ENCODE measurements at regions not wholly inside any gene's neighbourhood (a gene's known extent, or its start where the extent isn't known, plus 50 kb on each side); places are given as distances from the start of the nearest gene placed in this dataset.

DNA sequence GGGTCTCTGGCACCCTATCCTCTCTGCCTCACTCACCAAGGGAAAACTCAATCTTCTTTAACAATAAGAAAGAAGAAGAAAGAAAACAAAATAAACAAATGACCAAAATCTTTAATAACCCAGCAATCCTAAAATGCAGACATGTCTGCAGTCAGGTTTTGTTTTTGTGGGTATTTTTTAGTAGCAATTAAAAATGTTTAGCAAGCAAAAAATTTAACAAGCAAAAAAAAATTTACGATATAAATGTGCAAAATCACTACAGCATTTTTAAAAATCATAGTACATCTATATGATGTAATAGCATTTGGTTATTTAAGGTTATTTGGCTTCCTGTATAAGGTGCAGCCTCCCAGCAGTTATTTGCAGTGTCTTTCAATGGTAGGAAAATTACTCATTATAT lies 151.3 kb upstream of the MAP3K1 start:
- no peak overlapping the region for H3K4me3 Mint-ChIP-seq
- peaks cover 11% of the 10 kb centered on the region for H3K9me3 Mint-ChIP-seq
- H3K27me3 Mint-ChIP-seq, result no peaks in the 10 kb centered on the region
- peaks cover 23% of the 10 kb centered on the region for H3K36me3 Mint-ChIP-seq
- no peak overlapping the region for H3K27ac Mint-ChIP-seq
- no peak for ATAC-seq
- H3K4me1 Mint-ChIP-seq, result peaks cover 68% of the 10 kb centered on the region

DNA sequence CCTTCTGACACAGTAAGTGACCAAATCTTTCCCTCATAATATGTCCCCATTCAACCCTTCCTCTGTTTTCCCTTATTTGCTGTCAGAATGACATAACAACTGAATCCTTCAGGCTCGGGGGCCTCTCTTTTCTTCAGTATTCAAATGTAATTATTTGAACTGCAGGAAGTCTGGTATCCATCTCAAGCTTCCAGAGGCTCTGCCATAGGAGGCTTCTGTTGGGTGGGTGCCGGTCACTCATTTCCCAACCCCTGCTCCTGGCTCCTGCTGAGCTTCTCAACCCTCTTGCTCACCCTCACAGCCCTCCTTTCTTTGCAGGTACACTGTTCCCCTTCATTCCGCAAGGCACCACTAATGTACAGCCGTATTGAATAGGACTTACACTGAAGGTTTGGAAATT lies 151.8 kb upstream of the MAP3K1 start:
- H3K9me3 Mint-ChIP-seq, result peaks cover 11% of the 10 kb centered on the region
- H3K4me3 Mint-ChIP-seq, result no peak overlapping the region
- peaks cover 68% of the 10 kb centered on the region for H3K4me1 Mint-ChIP-seq
- ATAC-seq, result no peak
- no peak overlapping the region for H3K27ac Mint-ChIP-seq
- H3K27me3 Mint-ChIP-seq, result no peaks in the 10 kb centered on the region
- H3K36me3 Mint-ChIP-seq, result peaks cover 23% of the 10 kb centered on the region

DNA sequence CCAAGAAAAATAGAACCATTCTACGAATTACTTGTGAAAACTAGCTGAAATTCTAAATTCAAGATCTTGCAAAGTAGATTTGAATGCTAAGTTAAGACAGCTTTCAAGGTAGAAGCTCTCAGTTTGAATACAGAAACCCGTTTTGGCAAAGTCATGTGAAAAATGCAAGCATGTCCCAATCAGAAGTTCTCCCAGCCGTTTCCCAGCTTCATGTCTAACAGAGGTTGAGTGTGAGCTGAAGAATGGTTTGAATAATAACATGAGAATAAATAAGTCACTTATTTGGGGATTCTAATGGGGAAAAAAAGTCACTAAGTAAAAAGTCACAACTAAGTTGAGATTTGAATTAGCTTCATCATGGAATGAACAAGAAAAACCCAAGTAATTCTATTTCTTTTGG lies 152.5 kb upstream of the MAP3K1 start:
- Mint-ChIP-seq H3K4me1 (peaks cover 69% of the 10 kb centered on the region), H3K4me3 (no peak overlapping the region), H3K9me3 (peaks cover 11% of the 10 kb centered on the region), H3K36me3 (peaks cover 23% of the 10 kb centered on the region), H3K27me3 (no peaks in the 10 kb centered on the region), H3K27ac (no peak overlapping the region)
- no peak for ATAC-seq

DNA sequence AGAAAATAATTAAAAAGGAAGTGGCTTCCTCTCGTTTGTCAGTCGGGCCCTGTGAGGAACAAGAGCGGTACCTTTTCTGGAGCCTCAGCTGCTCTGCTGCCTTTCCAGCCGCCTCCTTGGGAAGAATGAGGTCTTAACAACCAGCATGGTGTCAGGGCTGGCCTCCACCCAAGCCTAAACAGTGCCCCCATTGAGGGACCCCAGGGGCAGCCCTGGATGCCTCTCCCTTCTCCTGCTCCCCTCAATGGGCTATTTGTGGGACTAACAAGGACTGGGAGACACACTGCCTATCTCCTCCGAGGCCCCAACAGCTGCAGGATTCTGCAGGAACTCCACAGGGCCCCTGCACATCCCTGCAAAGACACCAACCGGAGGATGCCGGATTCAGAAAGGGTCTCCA lies 155.4 kb upstream of the MAP3K1 start:
- Mint-ChIP-seq H3K36me3 (peaks cover 4% of the 10 kb centered on the region), H3K4me1 (peaks cover 47% of the 10 kb centered on the region), H3K4me3 (no peak overlapping the region), H3K27ac (peak overlapping the region; percentile 40), H3K9me3 (peaks cover 2% of the 10 kb centered on the region), H3K27me3 (no peaks in the 10 kb centered on the region)
- ATAC-seq, result no peak

DNA sequence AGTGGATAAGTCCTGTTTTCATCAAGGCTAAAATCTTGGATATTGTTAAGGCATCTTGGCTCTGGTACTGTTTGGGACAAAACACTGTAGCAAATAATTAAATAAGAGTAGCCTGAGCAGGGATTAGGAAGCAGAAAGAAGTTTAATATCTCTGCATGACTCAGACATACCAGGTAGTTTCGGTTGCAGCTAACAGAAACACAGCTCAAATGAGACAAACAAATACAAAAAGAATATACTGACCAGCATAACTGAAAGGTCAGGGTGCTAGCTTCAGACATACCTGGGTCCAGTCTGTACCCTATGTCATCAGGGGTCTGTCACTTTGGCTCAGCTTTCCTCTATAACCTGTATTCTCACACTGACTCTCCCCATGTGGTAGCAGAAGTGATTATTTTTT lies 156.4 kb upstream of the MAP3K1 start:
- Mint-ChIP-seq H3K4me3 (no peak overlapping the region), H3K36me3 (no peaks in the 10 kb centered on the region), H3K4me1 (peaks cover 43% of the 10 kb centered on the region), H3K27ac (peak overlapping the region; percentile 40), H3K9me3 (no peaks in the 10 kb centered on the region), H3K27me3 (no peaks in the 10 kb centered on the region)
- ATAC-seq, result no peak

DNA sequence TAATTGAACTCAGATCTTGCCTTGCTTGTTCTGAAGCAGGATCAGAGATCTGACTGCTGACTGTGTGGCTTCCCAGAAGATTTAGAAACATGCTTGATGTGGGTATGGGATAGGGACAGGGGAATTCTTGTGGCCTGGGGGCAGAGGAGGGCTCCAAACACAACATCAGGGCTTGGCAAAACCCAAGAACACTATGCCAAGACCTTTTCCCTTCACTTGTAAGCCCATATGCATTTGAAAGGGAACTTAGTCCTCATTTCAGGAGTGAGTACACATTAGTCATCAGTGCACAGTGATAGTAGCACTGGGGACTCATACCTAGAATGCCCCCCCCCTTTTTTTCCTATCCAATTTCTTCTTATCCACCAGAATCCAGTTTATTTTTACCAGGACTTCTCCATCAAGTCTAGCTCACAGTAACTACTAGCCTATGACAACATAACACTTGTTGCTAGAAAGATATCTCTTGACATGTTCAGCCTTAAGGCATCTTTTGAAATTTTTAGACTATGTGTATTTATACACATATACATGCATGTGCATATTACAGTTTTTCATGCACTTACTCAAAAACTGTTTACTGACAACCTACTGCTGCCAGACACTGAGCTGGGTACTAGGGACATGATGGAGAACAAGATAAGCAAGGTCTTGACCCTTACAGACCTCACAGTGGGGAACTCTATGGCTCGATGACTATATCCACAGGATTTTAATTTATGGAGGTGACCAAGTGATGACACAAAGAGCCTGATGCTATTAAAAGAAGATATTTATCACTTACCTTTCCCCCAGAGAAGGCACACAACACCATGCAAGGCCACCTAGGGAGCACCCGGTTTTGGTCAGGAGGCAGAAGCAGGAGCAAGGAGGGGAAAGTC lies 158.3 kb upstream of the MAP3K1 start:
- Mint-ChIP-seq H3K36me3 (no peaks in the 10 kb centered on the region), H3K4me1 (peaks cover 34% of the 10 kb centered on the region), H3K9me3 (no peaks in the 10 kb centered on the region), H3K4me3 (no peak overlapping the region), H3K27ac (peak overlapping the region; percentile 54), H3K27me3 (no peaks in the 10 kb centered on the region)
- ATAC-seq, result no peak

DNA sequence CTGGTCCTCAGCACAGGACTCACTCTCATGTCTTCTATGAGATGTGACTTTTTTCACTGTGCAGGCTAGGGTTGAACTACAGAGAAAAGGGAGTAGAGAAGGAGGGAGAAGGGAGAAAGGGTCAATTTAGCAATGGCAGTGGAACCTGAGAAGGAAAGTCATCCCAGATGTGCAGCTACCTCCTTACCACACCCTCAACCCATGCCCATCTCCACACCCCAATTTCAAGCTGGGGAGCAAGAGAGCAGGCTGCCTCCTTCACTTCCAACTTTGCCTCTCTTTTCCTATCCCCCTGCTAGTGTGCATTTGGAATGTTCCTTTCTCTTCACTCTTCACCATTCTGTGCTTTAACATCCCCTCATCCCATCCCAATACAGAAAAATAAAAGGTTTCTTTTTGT lies 163.5 kb upstream of the MAP3K1 start:
- Mint-ChIP-seq H3K27ac (peak overlapping the region; percentile 4), H3K27me3 (no peaks in the 10 kb centered on the region), H3K9me3 (no peaks in the 10 kb centered on the region), H3K4me3 (no peak overlapping the region), H3K4me1 (peaks cover 17% of the 10 kb centered on the region), H3K36me3 (no peaks in the 10 kb centered on the region)
- no peak for ATAC-seq

DNA sequence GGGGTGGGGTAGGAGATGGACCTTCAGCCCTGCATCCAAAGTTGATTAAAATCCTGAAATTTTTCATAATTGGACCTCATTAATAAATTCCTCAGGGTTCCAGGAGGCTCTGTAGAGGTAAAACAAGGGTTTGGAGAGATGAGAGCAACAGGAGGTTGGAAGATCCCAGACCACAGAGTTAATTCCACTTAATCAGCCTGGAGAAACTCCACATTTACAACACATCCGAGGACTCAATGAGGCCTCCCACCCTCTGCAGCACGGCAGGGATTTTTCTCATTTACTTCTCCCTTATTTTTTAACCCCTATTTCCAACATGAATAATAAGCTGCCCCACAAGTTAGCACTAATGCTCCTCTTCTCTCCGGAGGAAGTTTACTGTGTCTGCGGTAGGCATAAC lies 165.0 kb upstream of the MAP3K1 start:
- Mint-ChIP-seq H3K27ac (peak overlapping the region; percentile 48), H3K36me3 (no peaks in the 10 kb centered on the region), H3K9me3 (no peaks in the 10 kb centered on the region), H3K27me3 (no peaks in the 10 kb centered on the region), H3K4me3 (no peak overlapping the region), H3K4me1 (peaks cover 17% of the 10 kb centered on the region)
- ATAC-seq, result no peak

DNA sequence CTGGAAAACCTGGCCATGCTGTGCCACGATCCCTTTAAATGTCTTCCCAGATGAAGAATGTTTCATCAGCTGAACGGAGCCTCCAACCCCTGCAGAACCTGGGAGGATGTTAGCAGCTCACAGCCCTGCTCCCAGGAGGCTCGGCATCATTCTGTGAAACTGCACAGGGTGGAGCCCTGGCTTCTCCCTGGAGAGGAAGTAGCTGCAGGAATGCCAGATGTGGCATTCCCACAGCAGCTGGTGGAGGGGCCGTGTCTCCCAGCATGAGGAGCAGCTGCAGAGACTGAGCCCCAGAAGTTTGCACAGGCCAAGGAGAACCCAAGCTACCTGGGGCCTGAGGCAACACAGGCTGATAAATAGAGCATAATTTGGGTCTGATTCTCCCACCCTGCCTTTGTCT lies 165.8 kb upstream of the MAP3K1 start:
- peak overlapping the region; percentile 48 for H3K27ac Mint-ChIP-seq
- H3K36me3 Mint-ChIP-seq, result no peaks in the 10 kb centered on the region
- no peaks in the 10 kb centered on the region for H3K27me3 Mint-ChIP-seq
- H3K9me3 Mint-ChIP-seq, result no peaks in the 10 kb centered on the region
- ATAC-seq, result no peak
- peaks cover 19% of the 10 kb centered on the region for H3K4me1 Mint-ChIP-seq
- no peak overlapping the region for H3K4me3 Mint-ChIP-seq

DNA sequence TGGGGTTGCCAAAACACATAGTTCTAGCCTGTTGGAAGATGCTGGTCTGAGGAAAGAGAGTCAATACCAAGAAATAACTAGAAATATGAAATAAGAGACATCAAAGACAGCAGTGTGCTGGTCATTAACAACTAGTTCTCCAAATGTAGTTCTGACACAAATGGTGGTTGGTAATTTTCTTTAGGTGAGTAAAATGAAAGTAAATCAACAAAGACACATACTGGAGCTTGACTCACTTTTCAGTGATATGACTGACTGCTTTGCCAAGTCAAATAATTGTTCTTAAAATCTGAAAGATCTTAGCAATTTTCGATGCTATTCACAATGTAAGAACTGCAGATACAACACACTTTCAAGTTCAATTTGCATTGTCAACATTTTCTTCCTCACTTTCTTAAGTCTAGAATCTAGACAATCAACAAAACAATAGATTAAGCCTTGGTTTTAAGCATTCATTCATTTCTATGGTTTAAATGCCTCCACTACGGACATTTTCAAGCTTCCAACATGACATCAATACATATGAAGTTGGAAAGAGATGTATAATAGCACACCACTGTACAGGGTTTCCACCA lies 166.8 kb upstream of the MAP3K1 start:
- H3K9me3 Mint-ChIP-seq, result no peaks in the 10 kb centered on the region
- no peak overlapping the region for H3K27ac Mint-ChIP-seq
- H3K4me1 Mint-ChIP-seq, result peaks cover 21% of the 10 kb centered on the region
- no peak for ATAC-seq
- no peak overlapping the region for H3K4me3 Mint-ChIP-seq
- no peaks in the 10 kb centered on the region for H3K27me3 Mint-ChIP-seq
- no peaks in the 10 kb centered on the region for H3K36me3 Mint-ChIP-seq

DNA sequence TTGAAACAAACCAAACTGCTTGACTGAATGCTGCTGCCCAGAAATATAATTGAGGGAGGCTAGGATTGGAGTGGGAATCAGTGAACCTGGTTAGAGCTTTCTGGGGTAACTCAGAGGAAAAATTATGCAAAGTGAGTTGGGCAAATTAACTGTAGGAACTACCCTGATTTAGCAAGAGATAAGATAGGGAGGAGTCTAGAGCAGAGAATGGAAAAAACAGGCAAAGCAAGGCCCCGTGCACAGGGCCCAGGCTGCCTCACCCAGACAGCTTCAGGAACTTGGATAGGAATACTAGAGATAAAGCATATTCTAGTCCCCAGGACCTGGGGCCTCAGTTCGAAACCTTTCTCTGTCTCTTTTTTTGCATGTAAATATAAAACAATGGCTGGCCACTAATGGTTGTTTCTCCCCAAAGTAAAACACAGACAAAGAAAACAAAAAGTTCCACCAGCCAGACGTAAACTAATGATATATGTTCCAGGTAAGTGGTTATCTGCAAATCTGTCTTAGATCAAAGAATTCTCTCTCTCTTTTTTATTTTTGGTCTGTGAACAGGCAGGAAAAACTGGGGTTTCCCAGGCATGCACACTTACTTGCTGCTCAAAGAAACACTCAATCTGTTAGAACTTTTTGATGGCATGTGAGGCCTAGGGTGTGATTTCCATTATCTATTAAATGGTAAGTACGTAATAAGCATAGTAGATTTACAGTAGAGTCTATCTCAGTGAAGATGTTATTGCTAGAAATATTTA lies 168.1 kb upstream of the MAP3K1 start:
- H3K27ac Mint-ChIP-seq, result peak overlapping the region; percentile 1
- H3K4me1 Mint-ChIP-seq, result peaks cover 21% of the 10 kb centered on the region
- ATAC-seq, result no peak

DNA sequence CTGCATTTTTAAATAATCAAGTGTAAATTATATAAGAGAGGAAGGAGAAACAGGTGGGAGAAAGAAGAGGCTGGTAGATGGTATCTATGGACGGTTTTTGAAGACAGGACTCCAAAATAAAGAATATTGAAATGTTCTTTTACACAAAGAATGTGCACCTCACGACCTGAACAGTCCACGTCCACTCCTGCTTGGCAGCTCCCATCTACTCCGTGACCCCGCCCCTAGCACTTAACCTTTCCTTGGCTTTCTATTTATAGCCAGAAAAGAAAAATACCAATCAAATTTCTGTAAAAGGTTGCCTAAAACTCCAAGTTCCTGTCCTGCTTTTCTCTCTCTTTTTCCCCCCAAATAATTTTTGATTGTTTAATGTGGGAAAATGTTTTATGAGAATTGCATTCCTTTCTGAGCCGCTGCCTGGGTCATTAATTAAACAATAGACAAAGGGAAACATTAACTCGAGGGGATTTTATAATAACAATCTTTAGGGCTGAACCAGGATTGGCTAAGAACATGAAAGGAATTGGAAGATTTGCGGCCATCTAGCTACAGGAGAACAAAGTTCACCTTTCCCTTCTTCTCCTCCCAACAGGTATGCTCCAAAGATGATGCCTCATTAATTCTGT lies 173.6 kb upstream of the MAP3K1 start:
- Mint-ChIP-seq H3K9me3 (no peaks in the 10 kb centered on the region), H3K27me3 (no peaks in the 10 kb centered on the region), H3K4me1 (peaks cover 46% of the 10 kb centered on the region), H3K27ac (peak overlapping the region; percentile 71), H3K36me3 (no peaks in the 10 kb centered on the region), H3K4me3 (no peak overlapping the region)
- no peak for ATAC-seq

More for the DNA sequence above, 168.1 kb upstream of the MAP3K1 start:
- Mint-ChIP-seq H3K9me3 (no peaks in the 10 kb centered on the region), H3K36me3 (no peaks in the 10 kb centered on the region), H3K4me3 (no peak overlapping the region), H3K27me3 (no peaks in the 10 kb centered on the region)

DNA sequence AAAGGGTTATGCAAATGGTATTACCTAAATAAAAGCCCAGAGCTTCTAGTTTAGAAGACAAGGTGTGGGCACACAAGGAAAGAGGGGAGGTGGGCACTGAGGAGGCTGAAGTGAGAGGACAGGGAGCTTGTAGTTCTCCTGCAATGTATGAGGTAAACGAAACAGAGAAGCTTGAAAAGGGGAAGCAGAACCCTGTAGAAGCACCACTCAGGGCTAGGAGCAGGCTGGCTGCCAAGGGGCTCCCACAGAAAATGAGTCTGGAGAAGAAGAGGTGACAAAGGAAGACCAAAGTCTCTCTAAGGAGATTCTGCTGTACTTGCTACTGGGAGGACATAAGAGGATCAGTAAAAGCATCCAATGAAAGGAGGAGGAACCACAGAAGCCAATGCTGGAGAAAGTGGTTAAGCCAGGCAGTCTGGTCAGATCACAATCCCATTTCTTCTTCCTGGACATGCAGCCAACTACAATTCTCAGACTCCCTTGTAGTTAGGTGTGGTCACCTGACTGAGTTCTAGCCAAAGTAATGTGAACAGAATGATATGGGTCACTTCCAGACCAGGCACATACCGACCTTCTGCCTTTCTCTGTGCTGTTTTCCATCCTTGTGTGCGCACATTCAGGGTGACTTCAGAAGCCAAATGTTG lies 174.5 kb upstream of the MAP3K1 start:
- no peaks in the 10 kb centered on the region for H3K36me3 Mint-ChIP-seq
- ATAC-seq, result peak; percentile 89
- no peaks in the 10 kb centered on the region for H3K9me3 Mint-ChIP-seq
- peaks cover 46% of the 10 kb centered on the region for H3K4me1 Mint-ChIP-seq
- peak overlapping the region; percentile 71 for H3K27ac Mint-ChIP-seq
- no peak overlapping the region for H3K4me3 Mint-ChIP-seq
- no peaks in the 10 kb centered on the region for H3K27me3 Mint-ChIP-seq

DNA sequence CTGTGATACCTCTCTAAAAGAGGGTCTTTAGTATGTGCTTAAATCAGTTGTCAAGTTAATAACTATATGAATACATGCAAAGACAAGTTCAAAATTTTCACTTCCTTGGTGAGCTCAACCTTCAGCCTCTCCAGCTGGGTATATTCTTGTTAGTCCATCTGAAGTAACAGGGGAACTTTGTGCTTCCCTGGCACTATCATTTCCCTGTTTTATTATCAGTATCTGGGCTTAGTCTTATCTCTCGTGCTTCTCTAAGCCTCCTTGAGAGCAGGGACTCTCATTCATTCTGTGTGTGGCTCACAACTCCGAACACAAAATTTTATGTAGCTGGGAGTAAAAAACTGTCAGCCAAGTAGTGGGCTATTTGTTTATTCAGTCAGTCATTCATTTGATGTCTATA lies 175.9 kb upstream of the MAP3K1 start:
- H3K27ac Mint-ChIP-seq, result peak overlapping the region; percentile 71
- H3K4me1 Mint-ChIP-seq, result peaks cover 43% of the 10 kb centered on the region
- H3K27me3 Mint-ChIP-seq, result no peaks in the 10 kb centered on the region
- H3K4me3 Mint-ChIP-seq, result no peak overlapping the region
- no peaks in the 10 kb centered on the region for H3K9me3 Mint-ChIP-seq
- ATAC-seq, result no peak
- no peaks in the 10 kb centered on the region for H3K36me3 Mint-ChIP-seq

DNA sequence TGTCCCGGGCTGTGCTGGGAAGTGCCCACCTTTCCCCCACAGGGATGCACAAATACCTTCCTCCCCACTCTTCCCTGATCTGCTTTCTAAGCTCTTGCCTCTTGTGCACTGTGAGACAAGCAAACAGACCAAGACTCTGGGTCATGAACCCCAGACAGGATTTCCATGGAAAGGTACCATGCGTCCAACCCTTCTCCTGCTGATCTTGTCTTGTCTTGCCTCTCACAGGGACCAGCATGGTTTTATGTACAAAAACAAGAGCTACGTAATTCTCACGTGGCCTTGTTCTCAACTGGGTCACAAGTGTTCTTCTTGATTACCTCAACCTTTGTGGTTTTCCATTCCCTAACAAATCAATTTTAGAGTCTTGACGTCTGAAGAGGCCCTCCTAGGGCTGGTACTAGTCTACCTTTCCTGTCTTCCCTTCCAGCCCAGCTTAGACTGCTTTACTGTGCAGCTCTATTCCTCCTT lies 176.5 kb upstream of the MAP3K1 start:
- no peaks in the 10 kb centered on the region for H3K27me3 Mint-ChIP-seq
- H3K27ac Mint-ChIP-seq, result peak overlapping the region; percentile 71

More for the DNA sequence above, 176.5 kb upstream of the MAP3K1 start:
- ATAC-seq, result peak; percentile 65
- Mint-ChIP-seq H3K36me3 (no peaks in the 10 kb centered on the region), H3K4me1 (peaks cover 42% of the 10 kb centered on the region), H3K9me3 (no peaks in the 10 kb centered on the region), H3K4me3 (no peak overlapping the region)

Measured in stimulated activated memory B cell treated with anti-CD40 and anti-IgM and Interleukin-4, amounts not matched to agents 10 μg/mL and 1 μg/mL and 100 μg/mL, for 72 hours (primary cell).